HFFc6 (cell line): ENCODE measurements at regions not wholly inside any gene's neighbourhood (a gene's known extent, or its start where the extent isn't known, plus 50 kb on each side); places are given as distances from the start of the nearest gene placed in this dataset.

Source experiments
- DNase-seq: peaks from one replicate; pipeline ENCODE4 v3.0.0-alpha.2; 2018
- H3K27ac Mint-ChIP-seq: 2 replicates; pipeline ENCODE4 v1.8.0; 2020; ENCODE audit warnings: mild to moderate bottlenecking, mixed read lengths
- H3K27me3 Mint-ChIP-seq: 2 replicates; pipeline ENCODE4 v1.8.0; 2021; ENCODE audit warnings: mild to moderate bottlenecking, moderate library complexity, mixed read lengths; ENCODE audit not compliant: insufficient read depth
- H3K36me3 Mint-ChIP-seq: 2 replicates; pipeline ENCODE4 v1.8.0; 2021; ENCODE audit warnings: low read depth, mixed read lengths
- H3K4me1 Mint-ChIP-seq: 2 replicates; pipeline ENCODE4 v1.8.0; 2020; ENCODE audit warnings: low read depth, mixed read lengths
- H3K4me3 Mint-ChIP-seq: 2 replicates; pipeline ENCODE4 v1.8.0; 2020; ENCODE audit warnings: mild to moderate bottlenecking, moderate library complexity, mixed read lengths
- H3K9me3 Mint-ChIP-seq: 2 replicates; pipeline ENCODE4 v1.8.0; 2020; ENCODE audit warnings: mild to moderate bottlenecking, mixed read lengths
- CTCF ChIP-seq: fragments of 200-600 bp; sonication (generic); IDR thresholded peaks from 2 replicates; pipeline ENCODE4 v1.5.0; 2021; ENCODE audit warnings: antibody characterized with exemption, mild to moderate bottlenecking

GRCh38 chr1:222048094-222048595, 306.3 kb upstream of the DUSP10 start:
- Mint-ChIP-seq H3K27ac (peak overlapping the region; percentile 62), H3K36me3 (0 out of 2 replicates have a peak, but pooled peaks cover 4% of the 10 kb centered on the region), H3K27me3 (peaks cover 3% of the 10 kb centered on the region; the same call in 1 of the 2 replicates), H3K4me1 (peaks cover 42% of the 10 kb centered on the region), H3K9me3 (no peaks in the 10 kb centered on the region), H3K4me3 (peak overlapping the region; percentile 5; the same call in 1 of the 2 replicates)
- peak; percentile 49 for DNase-seq
- no peak for TF ChIP-seq CTCF

GRCh38 chr1:222047366-222047765, 305.5 kb upstream of the DUSP10 start:
- Mint-ChIP-seq H3K27me3 (peaks cover 3% of the 10 kb centered on the region; the same call in 1 of the 2 replicates), H3K4me3 (no peak overlapping the region), H3K9me3 (no peaks in the 10 kb centered on the region), H3K27ac (no peak overlapping the region), H3K4me1 (peaks cover 47% of the 10 kb centered on the region), H3K36me3 (0 out of 2 replicates have a peak, but pooled peaks cover 4% of the 10 kb centered on the region)
- no peak for TF ChIP-seq CTCF
- no peak for DNase-seq

- 0 out of 2 replicates have a peak, but pooled peaks cover 4% of the 10 kb centered on the region for H3K36me3 Mint-ChIP-seq
- peaks cover 3% of the 10 kb centered on the region; the same call in 1 of the 2 replicates for H3K27me3 Mint-ChIP-seq
Measured at GRCh38 chr1:222046684-222047263, 304.9 kb upstream of the DUSP10 start.

GRCh38 chr1:222045786-222046185, 303.9 kb upstream of the DUSP10 start:
- Mint-ChIP-seq H3K9me3 (no peaks in the 10 kb centered on the region), H3K4me3 (no peak overlapping the region)
- no peak for DNase-seq

More at GRCh38 chr1:222046684-222047263, 304.9 kb upstream of the DUSP10 start:
- H3K4me3 Mint-ChIP-seq = no peak overlapping the region
- no peak overlapping the region for H3K27ac Mint-ChIP-seq
- H3K4me1 Mint-ChIP-seq = peaks cover 53% of the 10 kb centered on the region
- H3K9me3 Mint-ChIP-seq = no peaks in the 10 kb centered on the region
- DNase-seq = no peak
- no peak for TF ChIP-seq CTCF

GRCh38 chr1:222045236-222045635, 303.3 kb upstream of the DUSP10 start:
- no peaks in the 10 kb centered on the region for H3K36me3 Mint-ChIP-seq
- no peak for DNase-seq
- no peak overlapping the region for H3K27ac Mint-ChIP-seq
- no peak overlapping the region for H3K4me3 Mint-ChIP-seq
- H3K9me3 Mint-ChIP-seq = no peaks in the 10 kb centered on the region
- no peak for TF ChIP-seq CTCF
- H3K27me3 Mint-ChIP-seq = peaks cover 3% of the 10 kb centered on the region; the same call in 1 of the 2 replicates
- H3K4me1 Mint-ChIP-seq = peaks cover 54% of the 10 kb centered on the region

More at GRCh38 chr1:222045786-222046185, 303.9 kb upstream of the DUSP10 start:
- peak overlapping the region; percentile 53 for H3K27ac Mint-ChIP-seq
- H3K27me3 Mint-ChIP-seq = peaks cover 3% of the 10 kb centered on the region; the same call in 1 of the 2 replicates
- H3K4me1 Mint-ChIP-seq = peaks cover 54% of the 10 kb centered on the region
- H3K36me3 Mint-ChIP-seq = 0 out of 2 replicates have a peak, but pooled peaks cover 4% of the 10 kb centered on the region
- no peak for TF ChIP-seq CTCF
